KMS-11 (cell line): ENCODE measurements at regions not wholly inside any gene's neighbourhood (a gene's known extent, or its start where the extent isn't known, plus 50 kb on each side); places are given as distances from the start of the nearest gene placed in this dataset.

Experiments used
- H2AFZ ChIP-seq: fragments of 200-600 bp; sonication (generic); 2 replicates; pipeline ENCODE4 v1.6.1; 2016; ENCODE audit warnings: antibody characterized with exemption, mixed run types, low read depth
- H3K27ac ChIP-seq: fragments of 200-600 bp; sonication (generic); 2 replicates; pipeline ENCODE4 v1.6.1; 2016; ENCODE audit warnings: mild to moderate bottlenecking, mixed run types
- H3K27me3 ChIP-seq: fragments of 200-600 bp; sonication (generic); 2 replicates; pipeline ENCODE4 v1.6.1; 2017; ENCODE audit warnings: mild to moderate bottlenecking, low read depth, mixed run types, moderate library complexity; ENCODE audit not compliant: insufficient read depth
- H3K36me3 ChIP-seq: fragments of 200-600 bp; sonication (generic); 2 replicates; pipeline ENCODE4 v1.6.1; 2017; ENCODE audit warnings: mild to moderate bottlenecking, mixed run types; ENCODE audit not compliant: insufficient read depth
- H3K4me1 ChIP-seq: fragments of 200-600 bp; sonication (generic); 2 replicates; pipeline ENCODE4 v1.6.1; 2016; ENCODE audit warnings: mild to moderate bottlenecking, low read depth, mixed run types; ENCODE audit not compliant: poor library complexity, severe bottlenecking
- H3K4me2 ChIP-seq: fragments of 200-600 bp; sonication (generic); 2 replicates; pipeline ENCODE4 v1.7.0; 2016; ENCODE audit warnings: mild to moderate bottlenecking, mixed run types
- H3K4me3 ChIP-seq: fragments of 200-600 bp; sonication (generic); IDR thresholded peaks from 2 replicates; pipeline ENCODE4 v1.6.1; 2017; ENCODE audit warnings: low read depth, low read length, mixed read lengths; ENCODE audit not compliant: insufficient read depth
- H3K79me2 ChIP-seq: fragments of 200-600 bp; sonication (generic); 2 replicates; pipeline ENCODE4 v1.6.1; 2016; ENCODE audit warnings: low read depth, mixed run types; ENCODE audit not compliant: insufficient read depth
- H3K9ac ChIP-seq: fragments of 200-600 bp; sonication (generic); 2 replicates; pipeline ENCODE4 v1.6.1; 2016; ENCODE audit warnings: mild to moderate bottlenecking, mixed run types
- H4K20me1 ChIP-seq: fragments of 200-600 bp; sonication (generic); 2 replicates; pipeline ENCODE4 v1.6.1; 2016; ENCODE audit warnings: mild to moderate bottlenecking, mixed run types; ENCODE audit not compliant: insufficient read depth
- CTCF ChIP-seq: fragments of 200-600 bp; sonication (generic); conservative IDR thresholded peaks from 2 replicates; pipeline ENCODE4 v1.6.1; 2017; ENCODE audit warnings: low read depth, mild to moderate bottlenecking, antibody characterized with exemption, low read length, moderate library complexity, mixed read lengths

GRCh38 chr6:91185072-91185471 lies 598.2 kb upstream of the MAP3K7 start:
- Histone ChIP-seq H3K9ac (no peak overlapping the region), H3K4me2 (no peak overlapping the region), H3K79me2 (no peaks in the 10 kb centered on the region), H2AFZ (no peak overlapping the region), H4K20me1 (no peaks in the 10 kb centered on the region), H3K27ac (no peak overlapping the region), H3K4me3 (no peak overlapping the region), H3K27me3 (no peaks in the 10 kb centered on the region), H3K4me1 (no peaks in the 10 kb centered on the region), H3K36me3 (no peaks in the 10 kb centered on the region)
- TF ChIP-seq CTCF, result no peak

GRCh38 chr6:91181416-91181815 lies 594.5 kb upstream of the MAP3K7 start:
- no peaks in the 10 kb centered on the region for H3K79me2 ChIP-seq
- no peak overlapping the region for H3K9ac ChIP-seq
- H4K20me1 ChIP-seq, result no peaks in the 10 kb centered on the region
- H3K27me3 ChIP-seq, result no peaks in the 10 kb centered on the region
- H2AFZ ChIP-seq, result no peak overlapping the region
- no peak overlapping the region for H3K27ac ChIP-seq
- no peak overlapping the region for H3K4me2 ChIP-seq
- H3K36me3 ChIP-seq, result no peaks in the 10 kb centered on the region
- H3K4me1 ChIP-seq, result no peaks in the 10 kb centered on the region
- H3K4me3 ChIP-seq, result no peak overlapping the region
- TF ChIP-seq CTCF, result no peak

- Histone ChIP-seq H2AFZ (no peak overlapping the region), H3K4me2 (no peak overlapping the region), H3K4me1 (no peaks in the 10 kb centered on the region), H3K9ac (no peak overlapping the region), H3K36me3 (no peaks in the 10 kb centered on the region), H3K79me2 (no peaks in the 10 kb centered on the region), H3K27me3 (no peaks in the 10 kb centered on the region), H3K4me3 (no peak overlapping the region), H4K20me1 (no peaks in the 10 kb centered on the region), H3K27ac (no peak overlapping the region)
- TF ChIP-seq CTCF, result no peak
Observed at GRCh38 chr6:91173651-91174050, 586.8 kb upstream of the MAP3K7 start.

GRCh38 chr6:91173186-91173585 lies 586.3 kb upstream of the MAP3K7 start:
- no peaks in the 10 kb centered on the region for H3K36me3 ChIP-seq
- no peak overlapping the region for H3K9ac ChIP-seq
- no peaks in the 10 kb centered on the region for H3K79me2 ChIP-seq
- no peak for TF ChIP-seq CTCF
- no peaks in the 10 kb centered on the region for H3K4me1 ChIP-seq
- H3K4me3 ChIP-seq, result no peak overlapping the region
- no peaks in the 10 kb centered on the region for H3K27me3 ChIP-seq
- H3K27ac ChIP-seq, result no peak overlapping the region
- no peaks in the 10 kb centered on the region for H4K20me1 ChIP-seq
- no peak overlapping the region for H3K4me2 ChIP-seq
- no peak overlapping the region for H2AFZ ChIP-seq
